ENCODE measurements at regions not wholly inside any gene's neighbourhood (a gene's known extent, or its start where the extent isn't known, plus 50 kb on each side); places are given as distances from the start of the nearest gene placed in this dataset.

DNA sequence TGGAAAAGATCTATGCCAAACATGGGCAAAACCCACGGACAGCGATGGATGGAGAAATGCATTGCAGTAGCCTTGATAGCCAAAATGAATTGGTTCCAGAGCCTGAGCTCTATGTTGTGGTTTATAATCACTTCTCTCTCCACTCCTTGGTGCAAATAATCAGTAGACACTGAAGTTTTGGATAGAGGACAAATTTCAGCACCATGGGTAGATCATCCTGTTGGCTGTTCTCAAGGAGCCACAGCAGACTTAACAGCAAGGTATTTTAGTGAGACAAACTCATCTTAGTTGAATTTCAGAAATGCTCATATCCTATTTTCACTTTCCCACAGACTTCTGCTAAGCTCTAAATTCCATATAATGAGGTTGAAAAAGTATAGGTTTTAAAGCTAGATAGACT, 88.3 kb upstream of the CCL1 start:
- no peak overlapping the region for H3K4me3 ChIP-seq (ENCODE audit: low read depth, low read length)
- H3K36me3 ChIP-seq (ENCODE audit: control insufficient read depth, insufficient read depth, low read length), result no peaks in the 10 kb centered on the region
- no peak overlapping the region for H3K4me2 ChIP-seq (ENCODE audit: low read length)
- no peaks in the 10 kb centered on the region for H3K4me1 ChIP-seq
- H3K27me3 ChIP-seq (ENCODE audit: control insufficient read depth, insufficient read depth, low read length), result no peaks in the 10 kb centered on the region
- H3K9ac ChIP-seq, result no peak overlapping the region
- TF ChIP-seq, protein P1, sequence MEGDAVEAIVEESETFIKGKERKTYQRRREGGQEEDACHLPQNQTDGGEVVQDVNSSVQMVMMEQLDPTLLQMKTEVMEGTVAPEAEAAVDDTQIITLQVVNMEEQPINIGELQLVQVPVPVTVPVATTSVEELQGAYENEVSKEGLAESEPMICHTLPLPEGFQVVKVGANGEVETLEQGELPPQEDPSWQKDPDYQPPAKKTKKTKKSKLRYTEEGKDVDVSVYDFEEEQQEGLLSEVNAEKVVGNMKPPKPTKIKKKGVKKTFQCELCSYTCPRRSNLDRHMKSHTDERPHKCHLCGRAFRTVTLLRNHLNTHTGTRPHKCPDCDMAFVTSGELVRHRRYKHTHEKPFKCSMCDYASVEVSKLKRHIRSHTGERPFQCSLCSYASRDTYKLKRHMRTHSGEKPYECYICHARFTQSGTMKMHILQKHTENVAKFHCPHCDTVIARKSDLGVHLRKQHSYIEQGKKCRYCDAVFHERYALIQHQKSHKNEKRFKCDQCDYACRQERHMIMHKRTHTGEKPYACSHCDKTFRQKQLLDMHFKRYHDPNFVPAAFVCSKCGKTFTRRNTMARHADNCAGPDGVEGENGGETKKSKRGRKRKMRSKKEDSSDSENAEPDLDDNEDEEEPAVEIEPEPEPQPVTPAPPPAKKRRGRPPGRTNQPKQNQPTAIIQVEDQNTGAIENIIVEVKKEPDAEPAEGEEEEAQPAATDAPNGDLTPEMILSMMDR (IDR thresholded peaks at IDR 0.05), result no peak
- H3K27ac ChIP-seq, result no peak overlapping the region
- H3K9me3 ChIP-seq (ENCODE audit: control insufficient read depth, low read length), result no peaks in the 10 kb centered on the region
- H2AFZ ChIP-seq, result no peak overlapping the region
- no peaks in the 10 kb centered on the region for H3K79me2 ChIP-seq

DNA sequence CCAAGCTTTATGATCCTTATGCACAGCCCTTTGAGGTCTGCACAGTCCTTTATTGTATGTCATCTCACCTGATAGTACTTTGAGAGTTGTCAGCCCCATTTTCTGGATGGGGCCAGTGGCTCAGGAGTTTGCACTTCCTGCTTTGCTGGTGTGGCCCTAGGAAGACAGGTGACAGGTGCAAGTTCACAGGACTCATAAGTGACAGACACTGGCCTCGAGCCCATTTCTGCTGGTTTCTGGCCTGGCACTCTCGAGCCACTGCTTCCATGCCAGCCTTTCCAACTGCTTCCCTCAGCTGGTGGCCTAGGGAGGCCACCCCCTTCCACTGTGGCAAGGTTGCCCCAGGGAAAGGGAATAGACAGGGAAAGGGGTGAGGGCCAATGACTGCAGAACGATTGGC, 84.4 kb upstream of the CCL1 start:
- no peak overlapping the region for H3K9ac ChIP-seq
- H2AFZ ChIP-seq, result no peak overlapping the region
- no peaks in the 10 kb centered on the region for H3K9me3 ChIP-seq (ENCODE audit: control insufficient read depth, low read length)
- TF ChIP-seq, protein P1 (IDR thresholded peaks at IDR 0.05), result no peak
- no peak overlapping the region for H3K27ac ChIP-seq
- no peaks in the 10 kb centered on the region for H3K27me3 ChIP-seq (ENCODE audit: control insufficient read depth, insufficient read depth, low read length)
- H3K4me3 ChIP-seq (ENCODE audit: low read depth, low read length), result no peak overlapping the region
- H3K4me1 ChIP-seq, result no peaks in the 10 kb centered on the region
- H3K36me3 ChIP-seq (ENCODE audit: control insufficient read depth, insufficient read depth, low read length), result no peaks in the 10 kb centered on the region
- H3K79me2 ChIP-seq, result no peaks in the 10 kb centered on the region
- H3K4me2 ChIP-seq (ENCODE audit: low read length), result no peak overlapping the region

DNA sequence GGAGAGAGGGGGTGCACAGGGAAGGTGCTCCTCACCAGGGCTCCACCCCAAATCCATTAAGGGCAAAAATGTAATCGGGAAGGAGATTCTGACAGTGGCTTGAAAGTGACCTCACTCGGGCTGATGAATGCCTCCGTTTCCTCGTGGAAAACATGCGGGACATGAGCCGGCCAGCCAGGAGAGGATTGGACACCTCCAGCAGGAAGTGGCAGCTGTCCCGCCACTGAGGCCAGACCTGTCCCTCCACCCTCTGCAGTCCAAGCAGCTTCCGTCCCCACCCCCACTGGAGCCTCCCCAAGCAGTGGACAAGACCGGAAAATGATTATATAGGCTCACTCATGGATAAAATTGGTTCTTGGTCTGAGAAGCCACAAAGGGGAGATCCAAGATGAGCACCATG, 82.1 kb upstream of the CCL1 start:
- Histone ChIP-seq H3K79me2 (no peaks in the 10 kb centered on the region), H3K36me3 (ENCODE audit: control insufficient read depth, insufficient read depth, low read length) (no peaks in the 10 kb centered on the region), H3K9me3 (ENCODE audit: control insufficient read depth, low read length) (no peaks in the 10 kb centered on the region), H3K27me3 (ENCODE audit: control insufficient read depth, insufficient read depth, low read length) (no peaks in the 10 kb centered on the region), H2AFZ (no peak overlapping the region), H3K4me1 (no peaks in the 10 kb centered on the region), H3K4me3 (ENCODE audit: low read depth, low read length) (no peak overlapping the region), H3K9ac (no peak overlapping the region), H3K27ac (no peak overlapping the region), H3K4me2 (ENCODE audit: low read length) (no peak overlapping the region)
- TF ChIP-seq, protein P1 (IDR thresholded peaks at IDR 0.05), result no peak

DNA sequence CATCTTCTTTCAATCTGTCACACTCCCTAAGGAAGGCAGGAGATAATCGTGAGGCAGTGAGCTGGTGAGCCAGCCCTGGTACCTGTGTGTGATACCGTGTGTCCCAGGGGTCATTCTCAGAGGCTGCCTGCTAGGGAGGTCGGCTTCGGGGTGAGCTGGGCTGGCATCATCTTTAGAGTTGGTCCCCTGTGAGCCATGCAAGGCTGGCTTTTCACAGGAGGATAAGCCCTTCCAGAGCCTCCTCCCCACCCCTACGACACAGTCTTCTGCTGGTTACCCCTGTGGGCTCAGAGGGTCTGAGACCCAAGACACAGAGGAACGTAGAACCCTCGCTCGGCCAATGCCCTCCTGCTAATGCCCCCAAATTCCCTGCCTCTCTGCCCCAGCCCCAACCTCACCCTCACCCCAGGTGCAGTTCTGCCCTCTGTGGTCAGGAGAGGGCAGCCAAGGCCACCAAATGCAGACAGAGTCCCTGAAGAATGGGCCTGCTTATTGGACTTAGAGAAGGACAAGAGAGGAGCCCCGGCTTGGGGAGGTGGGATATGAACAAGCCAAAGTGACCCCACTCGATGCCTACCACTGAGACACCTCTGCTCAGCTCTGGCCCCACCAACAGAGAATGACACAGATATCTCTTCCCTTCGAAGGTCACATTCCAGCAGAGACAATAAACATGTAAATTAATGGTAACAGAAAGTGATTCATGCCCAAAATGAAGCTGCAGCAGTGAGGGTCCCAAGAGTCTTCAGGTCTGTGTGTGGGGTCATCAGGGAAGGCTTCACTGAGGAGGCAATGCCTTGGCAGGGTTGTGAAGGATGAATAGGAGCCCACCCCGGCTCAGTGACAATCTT, 80.8 kb upstream of the CCL1 start:
- Histone ChIP-seq H3K4me3 (ENCODE audit: low read depth, low read length) (no peak overlapping the region), H2AFZ (no peak overlapping the region), H3K9ac (no peak overlapping the region), H3K27me3 (ENCODE audit: control insufficient read depth, insufficient read depth, low read length) (no peaks in the 10 kb centered on the region), H3K4me2 (ENCODE audit: low read length) (no peak overlapping the region), H3K27ac (no peak overlapping the region), H3K36me3 (ENCODE audit: control insufficient read depth, insufficient read depth, low read length) (no peaks in the 10 kb centered on the region), H3K79me2 (no peaks in the 10 kb centered on the region), H3K9me3 (ENCODE audit: control insufficient read depth, low read length) (no peaks in the 10 kb centered on the region), H3K4me1 (no peaks in the 10 kb centered on the region)
- TF ChIP-seq, protein P1 (IDR thresholded peaks at IDR 0.05), result peak; percentile 10
